HFFc6 (cell line): ENCODE measurements at regions not wholly inside any gene's neighbourhood (a gene's known extent, or its start where the extent isn't known, plus 50 kb on each side); places are given as distances from the start of the nearest gene placed in this dataset.

Experiments
- DNase-seq: peaks from one replicate; pipeline ENCODE4 v3.0.0-alpha.2; 2018
- H3K27ac Mint-ChIP-seq: 2 replicates; pipeline ENCODE4 v1.8.0; 2020; ENCODE audit warnings: mild to moderate bottlenecking, mixed read lengths
- H3K27me3 Mint-ChIP-seq: 2 replicates; pipeline ENCODE4 v1.8.0; 2021; ENCODE audit warnings: mild to moderate bottlenecking, moderate library complexity, mixed read lengths; ENCODE audit not compliant: insufficient read depth
- H3K36me3 Mint-ChIP-seq: 2 replicates; pipeline ENCODE4 v1.8.0; 2021; ENCODE audit warnings: low read depth, mixed read lengths
- H3K4me1 Mint-ChIP-seq: 2 replicates; pipeline ENCODE4 v1.8.0; 2020; ENCODE audit warnings: low read depth, mixed read lengths
- H3K4me3 Mint-ChIP-seq: 2 replicates; pipeline ENCODE4 v1.8.0; 2020; ENCODE audit warnings: mild to moderate bottlenecking, moderate library complexity, mixed read lengths
- H3K9me3 Mint-ChIP-seq: 2 replicates; pipeline ENCODE4 v1.8.0; 2020; ENCODE audit warnings: mild to moderate bottlenecking, mixed read lengths
- TF ChIP-seq, protein P1 (sequence below): fragments of 200-600 bp; sonication (generic); IDR thresholded peaks from 2 replicates; pipeline ENCODE4 v1.5.0; 2021; ENCODE audit warnings: antibody characterized with exemption, mild to moderate bottlenecking

DNA sequence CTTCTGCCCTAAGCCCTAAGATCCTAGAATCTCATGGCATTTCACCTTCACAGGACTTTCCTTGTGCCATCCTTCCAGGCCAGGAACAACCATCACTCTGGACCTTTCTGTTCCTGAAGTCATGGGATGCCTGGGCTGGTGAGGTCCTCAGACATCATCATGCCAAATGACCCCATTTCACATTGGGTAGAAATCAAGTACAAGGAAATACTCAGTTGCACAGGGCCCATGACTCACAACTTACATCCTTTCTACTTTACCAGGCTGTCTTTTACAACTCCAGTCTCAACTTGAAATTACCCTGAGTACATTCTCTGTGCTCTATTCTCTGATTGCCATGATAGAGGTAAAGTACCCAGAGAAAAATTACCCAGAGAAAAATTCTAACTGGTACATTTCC is 167.1 kb downstream of the PIK3R1 start:
- peaks cover 8% of the 10 kb centered on the region for H3K4me1 Mint-ChIP-seq
- no peak for DNase-seq
- no peaks in the 10 kb centered on the region for H3K9me3 Mint-ChIP-seq
- peaks cover 5% of the 10 kb centered on the region for H3K27me3 Mint-ChIP-seq
- TF ChIP-seq, protein P1, sequence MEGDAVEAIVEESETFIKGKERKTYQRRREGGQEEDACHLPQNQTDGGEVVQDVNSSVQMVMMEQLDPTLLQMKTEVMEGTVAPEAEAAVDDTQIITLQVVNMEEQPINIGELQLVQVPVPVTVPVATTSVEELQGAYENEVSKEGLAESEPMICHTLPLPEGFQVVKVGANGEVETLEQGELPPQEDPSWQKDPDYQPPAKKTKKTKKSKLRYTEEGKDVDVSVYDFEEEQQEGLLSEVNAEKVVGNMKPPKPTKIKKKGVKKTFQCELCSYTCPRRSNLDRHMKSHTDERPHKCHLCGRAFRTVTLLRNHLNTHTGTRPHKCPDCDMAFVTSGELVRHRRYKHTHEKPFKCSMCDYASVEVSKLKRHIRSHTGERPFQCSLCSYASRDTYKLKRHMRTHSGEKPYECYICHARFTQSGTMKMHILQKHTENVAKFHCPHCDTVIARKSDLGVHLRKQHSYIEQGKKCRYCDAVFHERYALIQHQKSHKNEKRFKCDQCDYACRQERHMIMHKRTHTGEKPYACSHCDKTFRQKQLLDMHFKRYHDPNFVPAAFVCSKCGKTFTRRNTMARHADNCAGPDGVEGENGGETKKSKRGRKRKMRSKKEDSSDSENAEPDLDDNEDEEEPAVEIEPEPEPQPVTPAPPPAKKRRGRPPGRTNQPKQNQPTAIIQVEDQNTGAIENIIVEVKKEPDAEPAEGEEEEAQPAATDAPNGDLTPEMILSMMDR: no peak
- no peak overlapping the region for H3K27ac Mint-ChIP-seq
- no peak overlapping the region for H3K4me3 Mint-ChIP-seq
- H3K36me3 Mint-ChIP-seq: no peaks in the 10 kb centered on the region

DNA sequence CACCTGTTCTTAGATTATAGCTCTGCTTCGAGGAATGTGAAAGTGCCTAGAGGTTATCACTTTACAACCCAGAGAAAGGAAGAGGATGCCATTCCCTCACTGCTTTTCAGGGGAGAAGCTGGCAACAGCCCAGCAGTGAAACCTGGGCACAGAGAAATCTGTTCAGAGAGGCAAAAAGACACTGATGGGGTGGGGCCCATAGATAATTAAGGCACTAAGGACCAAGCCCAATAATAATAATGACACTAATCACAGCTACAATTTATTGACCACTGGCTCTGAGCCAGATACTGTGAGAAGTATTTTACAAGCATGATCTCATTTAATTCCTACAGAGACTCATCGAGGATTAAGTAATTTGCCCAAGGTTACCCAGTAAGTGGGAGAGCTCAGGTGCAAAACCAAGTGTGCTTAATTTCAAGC is 168.3 kb downstream of the PIK3R1 start:
- peaks cover 2% of the 10 kb centered on the region; the same call in 1 of the 2 replicates for H3K27me3 Mint-ChIP-seq
- H3K4me3 Mint-ChIP-seq: no peak overlapping the region
- no peaks in the 10 kb centered on the region for H3K36me3 Mint-ChIP-seq
- DNase-seq: no peak
- TF ChIP-seq, protein P1: no peak
- no peaks in the 10 kb centered on the region for H3K9me3 Mint-ChIP-seq
- no peak overlapping the region for H3K27ac Mint-ChIP-seq
- peaks cover 8% of the 10 kb centered on the region for H3K4me1 Mint-ChIP-seq

DNA sequence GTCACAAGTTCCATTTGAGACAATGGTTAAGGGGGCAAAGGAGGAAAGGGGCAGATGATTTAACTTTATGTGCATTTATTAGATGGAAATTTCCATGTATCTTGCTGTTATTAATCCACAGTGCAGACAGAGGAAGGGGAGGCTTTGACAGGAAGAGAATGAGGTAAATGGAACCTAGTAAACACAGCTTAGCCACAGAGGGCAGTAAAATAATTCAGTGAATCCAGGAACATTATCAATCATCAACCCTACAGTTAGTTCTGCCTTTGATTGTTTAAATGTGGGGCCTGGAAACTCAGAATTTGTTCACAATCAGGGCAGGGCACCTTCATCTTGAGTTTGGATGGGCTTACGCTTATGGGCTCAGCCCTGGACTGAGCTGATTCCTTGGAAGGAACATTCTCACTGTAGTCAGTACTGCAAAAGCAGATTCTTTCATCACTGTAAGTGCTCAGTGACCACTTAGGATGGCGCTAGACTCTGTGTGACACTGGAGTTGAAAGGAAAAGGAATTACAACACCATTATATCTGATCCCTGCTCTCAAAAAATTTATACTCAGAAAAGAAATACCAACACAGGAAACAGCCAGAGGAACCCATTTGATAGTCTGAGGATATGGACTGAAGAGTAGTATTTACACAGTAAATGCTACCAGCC is 169.5 kb downstream of the PIK3R1 start:
- H3K4me1 Mint-ChIP-seq: peaks cover 8% of the 10 kb centered on the region
- TF ChIP-seq, protein P1: no peak
- H3K27ac Mint-ChIP-seq: no peak overlapping the region
- H3K27me3 Mint-ChIP-seq: peaks cover 2% of the 10 kb centered on the region; the same call in 1 of the 2 replicates
- H3K4me3 Mint-ChIP-seq: no peak overlapping the region
- no peaks in the 10 kb centered on the region for H3K36me3 Mint-ChIP-seq
- no peak for DNase-seq
- no peaks in the 10 kb centered on the region for H3K9me3 Mint-ChIP-seq

DNA sequence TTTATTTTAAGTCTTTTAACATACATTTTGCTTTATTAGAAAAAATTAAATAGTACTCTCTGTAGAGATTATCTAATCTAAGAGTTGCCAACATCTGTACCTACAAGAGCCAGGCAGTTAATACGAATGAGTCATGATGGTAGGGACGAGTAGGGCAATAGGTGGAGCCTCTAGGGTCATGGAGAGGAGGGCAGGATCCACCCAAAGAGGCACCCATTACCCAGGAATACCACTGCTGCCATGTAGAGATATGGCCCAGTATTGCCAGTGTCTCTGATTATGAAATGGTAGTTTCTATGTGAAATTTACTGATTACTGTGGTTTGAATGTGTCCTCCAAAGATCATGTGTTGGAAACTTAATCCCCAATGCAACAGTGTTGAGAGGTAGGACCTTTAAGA is 170.4 kb downstream of the PIK3R1 start:
- Mint-ChIP-seq H3K9me3 (no peaks in the 10 kb centered on the region), H3K4me1 (peaks cover 8% of the 10 kb centered on the region), H3K36me3 (no peaks in the 10 kb centered on the region), H3K27me3 (peaks cover 2% of the 10 kb centered on the region; the same call in 1 of the 2 replicates), H3K27ac (no peak overlapping the region), H3K4me3 (no peak overlapping the region)
- no peak for DNase-seq
- TF ChIP-seq, protein P1: no peak

GRCh38 chr5:68387074-68387796 is 171.7 kb downstream of the PIK3R1 start:
- Mint-ChIP-seq H3K9me3 (no peaks in the 10 kb centered on the region), H3K4me1 (peaks cover 8% of the 10 kb centered on the region), H3K27ac (no peak overlapping the region), H3K4me3 (no peak overlapping the region), H3K36me3 (no peaks in the 10 kb centered on the region), H3K27me3 (peaks cover 2% of the 10 kb centered on the region; the same call in 1 of the 2 replicates)
- TF ChIP-seq, protein P1: no peak
- no peak for DNase-seq
